WTC11 (cell line): ENCODE measurements at regions not wholly inside any gene's neighbourhood (a gene's known extent, or its start where the extent isn't known, plus 50 kb on each side); places are given as distances from the start of the nearest gene placed in this dataset.

Source experiments
- ATAC-seq: fragments of 200-7000 bp; cut with Tn5 transposase; 2 replicates; pipeline ENCODE4 v1.10.0; 2021; ENCODE audit warnings: mild to moderate bottlenecking, moderate library complexity
- CTCF ChIA-PET: fragments of 300-600 bp; sonication (Branson Sonifier 250); formaldehyde crosslinking; loops from one replicate; lab custom pipeline; 2021; ENCODE audit warnings: antibody characterized with exemption; lab: Charles Lee
- POLR2A ChIA-PET: fragments of 350-600 bp; sonication (Branson Sonifier 250); formaldehyde crosslinking; loops from one replicate; lab custom pipeline; 2021; ENCODE audit warnings: antibody characterized with exemption; lab: Charles Lee
- DNase-seq: peaks from one replicate; pipeline ENCODE4 v3.0.0; 2021; ENCODE audit warnings: low spot score
- H3K27ac Mint-ChIP-seq: 2 replicates; pipeline ENCODE4 v1.8.0; 2021; ENCODE audit warnings: mixed read lengths
- H3K27me3 Mint-ChIP-seq: 2 replicates; pipeline ENCODE4 v1.8.0; 2021; ENCODE audit warnings: low read depth, mild to moderate bottlenecking, moderate library complexity, mixed read lengths
- H3K36me3 Mint-ChIP-seq: 2 replicates; pipeline ENCODE4 v1.8.0; 2021; ENCODE audit warnings: mixed read lengths
- H3K4me1 Mint-ChIP-seq: 2 replicates; pipeline ENCODE4 v1.8.0; 2022; ENCODE audit warnings: mixed read lengths
- H3K4me3 Mint-ChIP-seq: 2 replicates; pipeline ENCODE4 v1.8.0; 2021; ENCODE audit warnings: mild to moderate bottlenecking, moderate library complexity, mixed read lengths
- H3K9me3 Mint-ChIP-seq: 2 replicates; pipeline ENCODE4 v1.8.0; 2021; ENCODE audit warnings: mixed read lengths
- ATF3 ChIP-seq: sonication (generic); formaldehyde crosslinking; conservative IDR thresholded peaks from 2 replicates; pipeline ENCODE4 v1.8.1; 2022; ENCODE audit warnings: mild to moderate bottlenecking, missing genetic modification reagents
- ATF6 ChIP-seq: sonication (generic); formaldehyde crosslinking; IDR thresholded peaks from 2 replicates; pipeline ENCODE4 v1.8.1; 2023; ENCODE audit warnings: mild to moderate bottlenecking, missing genetic modification reagents
- ETV6 ChIP-seq: sonication (generic); formaldehyde crosslinking; IDR thresholded peaks from 2 replicates; pipeline ENCODE4 v1.8.1; 2022; ENCODE audit warnings: mild to moderate bottlenecking, missing genetic modification reagents
- FOXP4 ChIP-seq: sonication (generic); formaldehyde crosslinking; IDR thresholded peaks from 2 replicates; pipeline ENCODE4 v1.8.0; 2022; ENCODE audit warnings: mild to moderate bottlenecking, missing genetic modification reagents
- HMGXB4 ChIP-seq: sonication (generic); formaldehyde crosslinking; IDR thresholded peaks from 2 replicates; pipeline ENCODE4 v1.8.1; 2023; ENCODE audit warnings: mild to moderate bottlenecking, moderate library complexity, missing genetic modification reagents
- IRF1 ChIP-seq: sonication (generic); formaldehyde crosslinking; IDR thresholded peaks from 2 replicates; pipeline ENCODE4 v1.8.0; 2023; ENCODE audit warnings: missing genetic modification reagents
- JAZF1 ChIP-seq: fragments of 250-450 bp; sonication (Bioruptor Pico); IDR thresholded peaks from 2 replicates; pipeline ENCODE4 v1.9.0; 2021; ENCODE audit warnings: moderate library complexity, mild to moderate bottlenecking, inconsistent platforms
- JUN ChIP-seq: sonication (generic); formaldehyde crosslinking; IDR thresholded peaks from 2 replicates; pipeline ENCODE4 v1.8.0; 2023; ENCODE audit warnings: mild to moderate bottlenecking, missing genetic modification reagents
- MXD4 ChIP-seq: fragments of 250-450 bp; sonication (Bioruptor Pico); IDR thresholded peaks from 2 replicates; pipeline ENCODE4 v1.8.0; 2021; ENCODE audit warnings: mild to moderate bottlenecking, moderate library complexity, borderline replicate concordance
- NFE2L1 ChIP-seq: sonication (generic); formaldehyde crosslinking; IDR thresholded peaks from 2 replicates; pipeline ENCODE4 v1.8.1; 2023; ENCODE audit warnings: missing genetic modification reagents
- PRDM15 ChIP-seq: sonication (generic); formaldehyde crosslinking; IDR thresholded peaks from 2 replicates; pipeline ENCODE4 v1.8.0; 2022; ENCODE audit warnings: missing genetic modification reagents
- TEAD1 ChIP-seq: sonication (generic); formaldehyde crosslinking; IDR thresholded peaks from 2 replicates; pipeline ENCODE4 v1.8.0; 2022; ENCODE audit warnings: mild to moderate bottlenecking, missing genetic modification reagents
- ZBTB21 ChIP-seq: sonication (generic); formaldehyde crosslinking; IDR thresholded peaks from 2 replicates; pipeline ENCODE4 v1.8.1; 2023; ENCODE audit warnings: mild to moderate bottlenecking, missing genetic modification reagents, borderline replicate concordance
- ZBTB43 ChIP-seq: sonication (generic); formaldehyde crosslinking; IDR thresholded peaks from 2 replicates; pipeline ENCODE4 v1.8.1; 2023; ENCODE audit warnings: mild to moderate bottlenecking, missing genetic modification reagents
- ZMAT4 ChIP-seq: fragments of 250-450 bp; sonication (Bioruptor Pico); IDR thresholded peaks from 2 replicates; pipeline ENCODE4 v1.9.0; 2021; ENCODE audit warnings: mild to moderate bottlenecking
- ZNF396 ChIP-seq: fragments of 250-450 bp; sonication (Bioruptor Pico); IDR thresholded peaks from 2 replicates; pipeline ENCODE4 v1.8.0; 2021; ENCODE audit warnings: mild to moderate bottlenecking, moderate library complexity, borderline replicate concordance
- ZNF425 ChIP-seq: fragments of 250-450 bp; sonication (Bioruptor Pico); conservative IDR thresholded peaks from 2 replicates; pipeline ENCODE4 v1.9.0; 2021; ENCODE audit warnings: mild to moderate bottlenecking

GRCh38 chr5:174409971-174410370 lies 314.4 kb upstream of the MSX2 start (continued):
- no peak for TF ChIP-seq ZMAT4 (CRISPR knock-in tag)

- ChIA-PET CTCF (interaction anchor here (1.2 to 3.7 kb wide), 2 partner anchors 9 to 67 kb away, joined by 5 to 30 read pairs; no protein-coding TSS in a partner anchor), POLR2A (no interaction called here)
- H3K4me3 Mint-ChIP-seq, result no peak overlapping the region
- no peak for ATAC-seq
- no peaks in the 10 kb centered on the region for H3K36me3 Mint-ChIP-seq
- peaks cover 10% of the 10 kb centered on the region for H3K9me3 Mint-ChIP-seq
- H3K4me1 Mint-ChIP-seq, result no peaks in the 10 kb centered on the region
- TF ChIP-seq PRDM15 (CRISPR knock-in tag) (no peak), IRF1 (CRISPR knock-in tag) (no peak), ZNF396 (CRISPR knock-in tag) (no peak), JAZF1 (CRISPR knock-in tag) (no peak), ZNF425 (CRISPR knock-in tag) (no peak), ATF3 (no peak), ZBTB21 (CRISPR knock-in tag) (no peak), JUN (CRISPR knock-in tag) (no peak), ATF6 (no peak), TEAD1 (CRISPR knock-in tag) (no peak), ZBTB43 (CRISPR knock-in tag) (no peak), MXD4 (CRISPR knock-in tag) (no peak), ETV6 (no peak), NFE2L1 (CRISPR knock-in tag) (no peak), FOXP4 (CRISPR knock-in tag) (no peak), HMGXB4 (no peak)
- TF ChIP-seq, all 79 proteins: peak for 0
- no peaks in the 10 kb centered on the region for H3K27me3 Mint-ChIP-seq
- DNase-seq, result no peak
- H3K27ac Mint-ChIP-seq, result no peak overlapping the region
These were observed 313.5 kb upstream of the MSX2 start for GRCh38 chr5:174410716-174411478.
